Activated naive CD4-positive, alpha-beta T cell treated with anti-CD3 and anti-CD28 coated beads, Interleukin-2, amount 10 ng/mL, durations not matched to agents 7 days and 5 days (primary cell): ENCODE measurements at regions not wholly inside any gene's neighbourhood (a gene's known extent, or its start where the extent isn't known, plus 50 kb on each side); places are given as distances from the start of the nearest gene placed in this dataset.
"Not testable (repeated sequence)": the region's sequence is repeated elsewhere in the genome, so short reads cannot be mapped to it uniquely, and the experiment has no call there.

Experiments
- CTCF ChIA-PET: fragments of 350-600 bp; sonication (Branson Sonifier 250); formaldehyde crosslinking; loops from one replicate; lab custom pipeline; 2021; ENCODE audit warnings: antibody characterized with exemption; lab: Charles Lee
- DNase-seq: peaks from one replicate; pipeline ENCODE4 v3.0.0-alpha.2; 2020
- H3K27ac Mint-ChIP-seq: one replicate; pipeline ENCODE4 v1.8.0; 2021; ENCODE audit warnings: mild to moderate bottlenecking, moderate library complexity, mixed read lengths
- H3K27me3 Mint-ChIP-seq: one replicate; pipeline ENCODE4 v1.8.0; 2021; ENCODE audit warnings: mild to moderate bottlenecking, mixed read lengths
- H3K36me3 Mint-ChIP-seq: one replicate; pipeline ENCODE4 v1.8.0; 2021; ENCODE audit warnings: mixed read lengths
- H3K4me1 Mint-ChIP-seq: one replicate; pipeline ENCODE4 v1.8.0; 2021; ENCODE audit warnings: mixed read lengths
- H3K4me3 Mint-ChIP-seq: one replicate; pipeline ENCODE4 v1.8.0; 2021; ENCODE audit warnings: mild to moderate bottlenecking, moderate library complexity, mixed read lengths
- H3K9me3 Mint-ChIP-seq: one replicate; pipeline ENCODE4 v1.8.0; 2021; ENCODE audit warnings: mixed read lengths

DNA sequence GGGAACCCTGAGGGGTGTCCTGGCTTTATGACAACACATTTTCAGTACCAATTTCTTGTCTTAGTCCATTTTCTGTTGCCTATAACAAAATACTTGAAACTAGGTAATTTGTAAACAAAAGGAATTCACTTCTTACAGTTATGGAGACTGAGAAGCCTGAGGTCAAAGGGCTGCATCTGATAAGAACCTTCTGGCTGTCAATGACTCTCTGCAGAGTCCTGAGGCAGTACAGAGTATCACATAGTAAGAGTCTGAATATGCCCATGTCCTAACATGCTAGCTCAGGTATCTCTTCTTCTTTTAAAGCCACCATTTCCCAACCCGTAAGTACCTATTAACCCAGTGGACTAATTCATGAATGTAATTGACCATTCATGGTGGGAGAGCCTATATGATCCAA, 1458.6 kb upstream of the EYS start:
- no peaks in the 10 kb centered on the region for H3K27me3 Mint-ChIP-seq
- H3K4me1 Mint-ChIP-seq: no peaks in the 10 kb centered on the region
- H3K27ac Mint-ChIP-seq: no peak overlapping the region
- CTCF ChIA-PET: no interaction called here
- H3K36me3 Mint-ChIP-seq: no peaks in the 10 kb centered on the region
- no peak for DNase-seq
- H3K4me3 Mint-ChIP-seq: no peak overlapping the region
- peaks cover 19% of the 10 kb centered on the region for H3K9me3 Mint-ChIP-seq

DNA sequence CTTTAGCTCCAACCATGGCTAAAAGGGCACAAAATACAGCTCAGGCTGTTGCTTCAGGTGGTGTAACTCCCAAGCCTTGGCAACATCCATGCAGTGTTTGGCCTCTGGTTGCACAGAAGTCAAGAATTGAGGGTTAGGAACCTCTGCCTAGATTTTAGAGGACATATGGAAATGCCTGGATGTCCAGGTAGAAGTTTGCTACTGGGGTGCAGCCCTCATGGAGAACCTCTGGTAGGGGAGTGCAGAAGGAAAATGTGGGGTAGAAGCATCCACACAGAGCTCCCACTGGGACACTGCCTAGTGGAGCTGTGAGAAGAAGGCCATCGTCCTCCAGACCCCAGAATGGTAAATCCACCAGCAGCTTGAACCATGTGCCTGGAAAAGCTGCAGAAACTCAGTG, 1453.8 kb upstream of the EYS start:
- CTCF ChIA-PET: no interaction called here
- Mint-ChIP-seq H3K27ac (no peak overlapping the region), H3K27me3 (no peaks in the 10 kb centered on the region), H3K4me1 (no peaks in the 10 kb centered on the region), H3K36me3 (no peaks in the 10 kb centered on the region), H3K4me3 (no peak overlapping the region), H3K9me3 (peaks cover 18% of the 10 kb centered on the region)
- DNase-seq: no peak

DNA sequence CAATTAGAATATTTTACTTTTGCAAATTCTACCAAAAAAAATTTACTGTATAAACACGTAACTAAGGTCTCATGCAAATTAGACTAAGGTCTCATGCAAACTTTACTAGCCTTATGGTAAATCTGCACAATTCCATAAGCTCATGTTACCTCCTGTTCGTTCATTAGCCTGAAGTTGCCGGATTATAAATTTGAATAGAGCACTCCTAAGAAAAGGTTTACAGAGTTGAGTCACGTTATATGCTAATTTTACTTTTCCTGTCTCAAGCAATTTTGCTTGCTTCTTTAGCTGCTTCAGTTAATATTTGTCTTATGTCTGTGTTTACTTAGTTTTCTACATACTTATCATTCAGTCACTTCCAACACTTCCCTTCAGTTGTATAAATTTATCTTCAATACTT, 1434.0 kb upstream of the EYS start:
- Mint-ChIP-seq H3K27me3 (no peaks in the 10 kb centered on the region), H3K27ac (no peak overlapping the region), H3K36me3 (no peaks in the 10 kb centered on the region), H3K4me3 (no peak overlapping the region), H3K4me1 (no peaks in the 10 kb centered on the region), H3K9me3 (peaks cover 2% of the 10 kb centered on the region)
- no peak for DNase-seq
- CTCF ChIA-PET: interaction anchor here (0.7 kb wide), 1 partner anchor 360 kb away, joined by 3 read pairs; no protein-coding TSS in a partner anchor

DNA sequence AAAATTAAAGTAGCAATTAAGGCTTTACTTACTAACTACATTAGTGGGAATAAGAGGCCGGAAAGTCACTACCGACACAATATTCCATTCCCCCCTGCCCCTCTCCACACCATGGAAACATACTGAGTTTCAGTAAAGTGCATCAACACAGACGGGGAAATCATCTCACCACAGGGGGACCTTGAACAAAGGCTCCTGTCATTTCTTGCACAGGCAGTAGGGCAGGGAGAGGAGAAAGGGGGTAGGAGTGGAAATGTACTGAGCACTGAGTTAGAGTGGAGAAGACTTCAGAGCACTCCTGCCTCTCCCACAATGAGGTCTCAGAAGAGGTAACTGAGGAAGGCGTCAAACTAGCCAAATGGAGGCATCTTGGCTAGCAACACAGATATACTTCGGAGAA, 1426.9 kb upstream of the EYS start:
- CTCF ChIA-PET: no interaction called here
- Mint-ChIP-seq H3K27me3 (no peaks in the 10 kb centered on the region), H3K9me3 (peaks cover 3% of the 10 kb centered on the region), H3K4me3 (no peak overlapping the region), H3K4me1 (no peaks in the 10 kb centered on the region), H3K36me3 (no peaks in the 10 kb centered on the region), H3K27ac (no peak overlapping the region)
- no peak for DNase-seq

DNA sequence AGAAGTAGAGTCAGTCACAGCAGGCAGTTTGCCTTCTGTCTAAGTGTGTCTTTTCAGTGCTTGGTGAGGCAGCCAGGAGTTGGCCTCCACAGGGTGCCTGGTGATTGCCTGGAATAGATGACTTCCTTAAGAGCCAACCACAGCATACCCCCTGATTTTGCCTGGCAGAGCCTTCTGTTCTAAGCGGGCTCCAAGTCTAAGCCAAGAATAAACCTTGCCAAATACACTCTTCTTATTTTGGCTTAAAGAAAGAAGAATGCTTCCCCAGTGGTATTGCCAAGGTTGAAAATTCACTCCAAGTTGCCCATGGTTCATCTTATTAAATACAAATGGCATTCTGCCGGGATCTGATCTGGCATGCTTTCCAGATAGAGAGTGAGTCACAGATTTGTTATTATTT, 1424.8 kb upstream of the EYS start:
- no peaks in the 10 kb centered on the region for H3K4me1 Mint-ChIP-seq
- peaks cover 3% of the 10 kb centered on the region for H3K9me3 Mint-ChIP-seq
- no peak overlapping the region for H3K27ac Mint-ChIP-seq
- DNase-seq: no peak
- no peak overlapping the region for H3K4me3 Mint-ChIP-seq
- CTCF ChIA-PET: no interaction called here
- no peaks in the 10 kb centered on the region for H3K27me3 Mint-ChIP-seq
- H3K36me3 Mint-ChIP-seq: no peaks in the 10 kb centered on the region

- H3K36me3 Mint-ChIP-seq: no peaks in the 10 kb centered on the region
These were observed 1422.8 kb upstream of the EYS start for GRCh38 chr6:67129780-67130179.

DNA sequence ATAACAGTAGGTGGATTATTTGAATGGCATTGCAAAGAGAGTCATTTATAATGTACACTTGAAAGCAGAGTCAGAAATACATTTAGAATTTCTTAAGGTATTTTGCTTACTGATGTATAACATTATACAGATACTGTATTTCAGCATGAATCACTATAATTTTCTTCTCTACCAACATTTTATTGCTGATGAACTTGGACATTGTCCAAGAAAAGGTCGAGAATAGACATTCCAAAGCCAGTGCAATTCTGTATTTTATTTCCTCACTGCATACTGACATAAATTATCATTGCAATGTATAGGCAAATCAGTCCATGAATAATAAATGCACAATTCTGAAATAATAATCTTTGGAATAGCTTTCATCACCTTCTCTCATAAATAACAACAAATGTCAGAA, 1420.0 kb upstream of the EYS start:
- CTCF ChIA-PET: no interaction called here
- H3K36me3 Mint-ChIP-seq: no peaks in the 10 kb centered on the region
- H3K4me1 Mint-ChIP-seq: no peaks in the 10 kb centered on the region
- no peak for DNase-seq
- no peak overlapping the region for H3K4me3 Mint-ChIP-seq
- no peaks in the 10 kb centered on the region for H3K27me3 Mint-ChIP-seq
- no peak overlapping the region for H3K27ac Mint-ChIP-seq
- peaks cover 1% of the 10 kb centered on the region for H3K9me3 Mint-ChIP-seq

More at GRCh38 chr6:67129780-67130179, 1422.8 kb upstream of the EYS start:
- no peaks in the 10 kb centered on the region for H3K27me3 Mint-ChIP-seq
- no peak overlapping the region for H3K4me3 Mint-ChIP-seq
- DNase-seq: no peak
- peaks cover 3% of the 10 kb centered on the region for H3K9me3 Mint-ChIP-seq
- CTCF ChIA-PET: no interaction called here
- H3K27ac Mint-ChIP-seq: no peak overlapping the region
- no peaks in the 10 kb centered on the region for H3K4me1 Mint-ChIP-seq

- CTCF ChIA-PET: no interaction called here
- H3K36me3 Mint-ChIP-seq: no peaks in the 10 kb centered on the region
- no peak for DNase-seq
- no peaks in the 10 kb centered on the region for H3K27me3 Mint-ChIP-seq
- no peaks in the 10 kb centered on the region for H3K4me1 Mint-ChIP-seq
- peaks cover 6% of the 10 kb centered on the region for H3K9me3 Mint-ChIP-seq
- no peak overlapping the region for H3K4me3 Mint-ChIP-seq
- no peak overlapping the region for H3K27ac Mint-ChIP-seq
These were observed 1414.1 kb upstream of the EYS start for GRCh38 chr6:67121115-67121514.

DNA sequence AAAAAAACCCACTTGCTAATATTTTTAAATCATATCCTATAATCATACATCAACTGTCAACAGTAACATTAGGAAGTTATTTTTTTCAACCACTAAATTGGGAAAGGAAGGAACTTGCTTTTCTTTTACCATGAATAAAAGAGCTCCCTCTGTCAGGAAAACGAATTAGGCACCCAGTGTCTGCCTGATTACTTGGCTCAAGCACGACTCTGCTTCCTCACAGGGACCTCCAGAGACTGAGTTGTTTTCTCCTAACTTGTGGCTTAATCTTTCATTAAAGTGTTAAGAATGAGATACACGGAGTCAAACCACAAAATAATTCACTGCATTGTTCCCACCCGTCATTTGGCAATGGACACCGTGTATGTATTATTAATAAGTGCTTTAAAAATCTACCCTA, 1405.1 kb upstream of the EYS start:
- H3K4me1 Mint-ChIP-seq: no peaks in the 10 kb centered on the region
- no peaks in the 10 kb centered on the region for H3K27me3 Mint-ChIP-seq
- H3K9me3 Mint-ChIP-seq: peaks cover 1% of the 10 kb centered on the region
- H3K36me3 Mint-ChIP-seq: no peaks in the 10 kb centered on the region
- no peak overlapping the region for H3K27ac Mint-ChIP-seq
- DNase-seq: no peak
- CTCF ChIA-PET: no interaction called here
- H3K4me3 Mint-ChIP-seq: no peak overlapping the region

- Mint-ChIP-seq H3K4me3 (no peak overlapping the region), H3K4me1 (no peaks in the 10 kb centered on the region), H3K27me3 (no peaks in the 10 kb centered on the region), H3K9me3 (peaks cover 10% of the 10 kb centered on the region), H3K27ac (no peak overlapping the region), H3K36me3 (no peaks in the 10 kb centered on the region)
- CTCF ChIA-PET: no interaction called here
- DNase-seq: no peak
These were observed 1395.7 kb upstream of the EYS start for GRCh38 chr6:67102743-67103142.

GRCh38 chr6:67095618-67096226, 1388.7 kb upstream of the EYS start:
- H3K4me3 Mint-ChIP-seq, H3K36me3 Mint-ChIP-seq, CTCF ChIA-PET, H3K27ac Mint-ChIP-seq, H3K27me3 Mint-ChIP-seq, DNase-seq, H3K4me1 Mint-ChIP-seq: not testable (repeated sequence)
- peaks cover 14% of the 10 kb centered on the region for H3K9me3 Mint-ChIP-seq

GRCh38 chr6:67094431-67094946, 1387.5 kb upstream of the EYS start:
- Mint-ChIP-seq H3K27ac (no peak overlapping the region), H3K4me3 (no peak overlapping the region), H3K36me3 (no peaks in the 10 kb centered on the region), H3K9me3 (peaks cover 13% of the 10 kb centered on the region), H3K27me3 (no peaks in the 10 kb centered on the region), H3K4me1 (no peaks in the 10 kb centered on the region)
- no peak for DNase-seq
- CTCF ChIA-PET: no interaction called here

DNA sequence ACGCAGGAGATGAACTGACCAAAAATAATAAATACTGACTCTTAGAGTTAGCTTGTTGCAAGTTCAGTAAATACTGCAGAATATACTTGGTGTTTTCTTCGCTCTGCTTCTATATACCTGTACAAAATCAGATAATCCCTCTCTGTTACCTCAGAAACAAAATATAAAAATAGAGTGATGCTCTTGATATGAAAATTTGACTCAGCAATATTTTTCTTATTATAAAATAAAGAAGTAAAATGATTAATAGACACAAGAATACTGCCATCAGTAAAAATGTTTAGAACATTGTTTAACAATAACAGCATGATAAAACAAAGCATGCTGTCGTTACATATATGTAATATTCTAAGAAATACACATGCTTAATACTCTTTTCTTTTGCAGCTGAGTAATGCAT, 1366.9 kb upstream of the EYS start:
- CTCF ChIA-PET: no interaction called here
- Mint-ChIP-seq H3K4me3 (no peak overlapping the region), H3K9me3 (no peaks in the 10 kb centered on the region), H3K4me1 (no peaks in the 10 kb centered on the region), H3K27me3 (no peaks in the 10 kb centered on the region), H3K36me3 (no peaks in the 10 kb centered on the region), H3K27ac (no peak overlapping the region)
- DNase-seq: no peak

- no peak overlapping the region for H3K27ac Mint-ChIP-seq
- no peak overlapping the region for H3K4me3 Mint-ChIP-seq
These were observed 1361.8 kb upstream of the EYS start for GRCh38 chr6:67068781-67069180.

GRCh38 chr6:67064323-67064722, 1357.3 kb upstream of the EYS start:
- H3K36me3 Mint-ChIP-seq: no peaks in the 10 kb centered on the region
- H3K27me3 Mint-ChIP-seq: no peaks in the 10 kb centered on the region
- DNase-seq: no peak
- no peak overlapping the region for H3K27ac Mint-ChIP-seq
- H3K4me1 Mint-ChIP-seq: no peaks in the 10 kb centered on the region
- CTCF ChIA-PET: no interaction called here
- peaks cover 8% of the 10 kb centered on the region for H3K9me3 Mint-ChIP-seq
- H3K4me3 Mint-ChIP-seq: no peak overlapping the region

More at GRCh38 chr6:67068781-67069180, 1361.8 kb upstream of the EYS start:
- H3K4me1 Mint-ChIP-seq: no peaks in the 10 kb centered on the region
- no peak for DNase-seq
- no peaks in the 10 kb centered on the region for H3K36me3 Mint-ChIP-seq
- no peaks in the 10 kb centered on the region for H3K27me3 Mint-ChIP-seq
- CTCF ChIA-PET: no interaction called here
- H3K9me3 Mint-ChIP-seq: peaks cover 4% of the 10 kb centered on the region
